B cell (primary cell): ENCODE measurements at regions not wholly inside any gene's neighbourhood (a gene's known extent, or its start where the extent isn't known, plus 50 kb on each side); places are given as distances from the start of the nearest gene placed in this dataset.

Source experiments
- CTCF ChIP-seq: fragments of 200-600 bp; IDR thresholded peaks from one replicate; pipeline ENCODE4 v1.8.0; 2022; ENCODE audit warnings: antibody characterized with exemption, mild to moderate bottlenecking
- EZH2 ChIP-seq: IDR thresholded peaks from 2 replicates; pipeline ENCODE4 v1.6.1; 2012; ENCODE audit warnings: borderline replicate concordance, low read depth, mild to moderate bottlenecking, moderate library complexity, low read length; ENCODE audit not compliant: insufficient read depth, poor library complexity, severe bottlenecking

GRCh38 chr2:221304916-221305315 is 267.2 kb downstream of the EPHA4 start:
- no peak for TF ChIP-seq EZH2
- no peak for TF ChIP-seq CTCF
